ENCODE measurements at regions not wholly inside any gene's neighbourhood (a gene's known extent, or its start where the extent isn't known, plus 50 kb on each side); places are given as distances from the start of the nearest gene placed in this dataset.

- no peak for DNase-seq (ENCODE audit: low spot score)
Observed at GRCh38 chr18:68354176-68354575, 360.7 kb downstream of the TMX3 start.

GRCh38 chr18:68342039-68342659, 372.8 kb downstream of the TMX3 start:
- no peak for DNase-seq (ENCODE audit: low spot score)

- DNase-seq (ENCODE audit: low spot score) = no peak
Observed at GRCh38 chr18:68340606-68341005, 374.3 kb downstream of the TMX3 start.

GRCh38 chr18:68330658-68331057, 384.2 kb downstream of the TMX3 start:
- no peak for DNase-seq (ENCODE audit: low spot score)

GRCh38 chr18:68323921-68324320, 391.0 kb downstream of the TMX3 start:
- no peak for DNase-seq (ENCODE audit: low spot score)

- DNase-seq (ENCODE audit: low spot score) = peak; percentile 32
Observed at GRCh38 chr18:68316636-68317035, 398.3 kb downstream of the TMX3 start.

GRCh38 chr18:68314403-68314802, 400.5 kb downstream of the TMX3 start:
- no peak for DNase-seq (ENCODE audit: low spot score)

GRCh38 chr18:68301441-68301840, 413.5 kb downstream of the TMX3 start:
- no peak for DNase-seq (ENCODE audit: low spot score)

- no peak for DNase-seq (ENCODE audit: low spot score)
Observed at GRCh38 chr18:68299906-68300305, 415.0 kb downstream of the TMX3 start.

- DNase-seq (ENCODE audit: low spot score) = no peak
Observed at GRCh38 chr18:68298330-68298729, 416.6 kb downstream of the TMX3 start.

GRCh38 chr18:68288408-68288807, 426.5 kb downstream of the TMX3 start:
- DNase-seq (ENCODE audit: low spot score) = no peak

- DNase-seq (ENCODE audit: low spot score) = no peak
Observed at GRCh38 chr18:68284236-68284780, 430.6 kb downstream of the TMX3 start.

- DNase-seq (ENCODE audit: low spot score) = no peak
Observed at GRCh38 chr18:68283834-68284233, 431.1 kb downstream of the TMX3 start.

GRCh38 chr18:68282232-68282631, 432.7 kb downstream of the TMX3 start:
- DNase-seq (ENCODE audit: low spot score) = no peak

- DNase-seq (ENCODE audit: low spot score) = peak; percentile 35
Observed at GRCh38 chr18:68275616-68276015, 439.3 kb downstream of the TMX3 start.

GRCh38 chr18:68270017-68270416, 444.9 kb downstream of the TMX3 start:
- DNase-seq (ENCODE audit: low spot score) = no peak

- peak; percentile 62 for DNase-seq (ENCODE audit: low spot score)
Observed at GRCh38 chr18:68267583-68267982, 447.3 kb downstream of the TMX3 start.

- DNase-seq (ENCODE audit: low spot score) = peak; percentile 28
Observed at GRCh38 chr18:68263481-68263880, 451.4 kb downstream of the TMX3 start.

GRCh38 chr18:68262690-68263294, 452.1 kb downstream of the TMX3 start:
- DNase-seq (ENCODE audit: low spot score) = peak; percentile 67

- DNase-seq (ENCODE audit: low spot score) = no peak
Observed at GRCh38 chr18:68256418-68257067, 458.4 kb downstream of the TMX3 start.

GRCh38 chr18:68244786-68245185, 470.1 kb downstream of the TMX3 start:
- DNase-seq (ENCODE audit: low spot score) = no peak

- DNase-seq (ENCODE audit: low spot score) = no peak
Observed at GRCh38 chr18:68241881-68242280, 473.0 kb downstream of the TMX3 start.

GRCh38 chr18:68234676-68235075, 480.2 kb downstream of the TMX3 start:
- DNase-seq (ENCODE audit: low spot score) = no peak

All from AG08395 (cell line).